NCI-H748 treated with DMSO at 0.1 percent for 48 hours (cell line): ENCODE measurements at regions not wholly inside any gene's neighbourhood (a gene's known extent, or its start where the extent isn't known, plus 50 kb on each side); places are given as distances from the start of the nearest gene placed in this dataset.
"Not testable (repeated sequence)": the region's sequence is repeated elsewhere in the genome, so short reads cannot be mapped to it uniquely, and the experiment has no call there.

Source experiments
- DNase-seq: peaks from one replicate; lab custom pipeline; 2025; lab: John Stamatoyannopoulos, UW

- DNase-seq: no peak
These were observed 249.3 kb upstream of the KRR1 start for GRCh38 chr12:75760573-75761294.

DNA sequence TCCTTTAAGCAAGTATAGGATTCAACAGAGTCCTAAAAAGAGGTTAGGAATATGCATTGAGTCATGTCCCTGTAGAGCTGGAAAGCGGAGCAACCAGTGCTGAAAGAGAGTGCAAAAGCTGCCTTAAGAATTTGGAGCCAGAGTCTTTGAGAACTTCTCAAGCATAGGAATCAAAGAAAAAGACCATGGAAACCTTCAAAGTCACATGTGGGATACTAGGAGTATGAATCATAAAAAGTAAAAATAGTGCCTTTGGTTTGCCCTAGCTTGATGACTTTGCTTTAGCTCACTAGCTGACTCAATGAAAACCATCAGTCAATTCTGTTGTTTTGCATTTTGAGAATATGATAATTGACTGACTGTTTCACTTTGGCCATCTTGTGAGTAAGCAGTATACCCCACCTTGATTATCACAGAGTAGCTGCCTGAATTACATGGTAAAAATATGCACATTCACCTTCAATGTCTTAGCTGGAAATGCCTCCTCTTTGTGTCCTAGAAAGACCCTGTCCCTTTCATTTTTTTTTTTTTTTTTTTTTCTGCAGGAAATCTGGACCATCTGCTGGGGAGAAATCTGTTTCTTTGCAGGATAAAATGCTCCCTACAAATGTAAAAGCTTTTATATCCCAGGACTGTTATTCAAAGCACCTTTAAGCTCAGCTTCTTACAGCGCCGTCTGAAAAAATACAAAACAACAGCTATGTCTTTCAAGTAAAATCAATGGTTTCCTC, 248.6 kb upstream of the KRR1 start:
- no peak for DNase-seq

DNA sequence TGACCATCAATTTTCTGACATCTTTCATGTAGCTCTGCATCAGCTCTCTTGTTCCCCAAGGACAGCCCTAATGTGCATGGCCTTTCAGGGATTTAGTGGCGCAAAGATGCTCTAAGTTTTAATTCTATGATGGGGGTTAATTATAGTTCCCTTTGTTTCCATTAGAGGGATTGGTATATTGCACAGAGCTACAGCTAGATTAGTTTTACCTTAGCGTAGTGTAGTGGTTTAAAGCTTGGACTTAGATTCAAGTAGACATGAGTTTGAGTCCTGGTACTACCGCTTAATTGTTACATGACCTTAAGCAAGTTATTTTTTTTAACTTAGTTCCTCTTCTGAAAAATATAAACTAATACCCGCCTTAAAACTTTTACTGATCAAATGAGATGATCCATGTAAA, 247.8 kb upstream of the KRR1 start:
- no peak for DNase-seq

DNA sequence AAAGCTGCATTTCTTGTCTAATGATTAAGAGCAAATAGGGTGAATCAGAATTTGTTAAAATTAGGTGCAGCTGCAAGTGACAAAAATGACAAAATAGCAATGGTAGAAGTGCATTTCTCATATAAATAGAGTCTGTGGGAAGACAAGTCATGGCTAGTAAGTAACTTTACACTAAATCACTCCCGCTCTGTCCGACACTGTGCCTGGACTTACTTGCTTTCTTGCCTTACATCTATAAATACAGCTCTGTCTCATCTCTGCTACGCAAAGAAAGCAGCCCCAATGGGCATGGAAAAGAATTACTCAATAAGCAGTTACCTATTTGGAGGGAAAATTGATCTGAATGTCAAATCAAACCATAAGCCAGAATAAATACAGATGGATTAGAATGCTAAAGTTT, 245.4 kb upstream of the KRR1 start:
- DNase-seq: no peak

GRCh38 chr12:75756111-75756510, 244.7 kb upstream of the KRR1 start:
- DNase-seq: no peak

DNA sequence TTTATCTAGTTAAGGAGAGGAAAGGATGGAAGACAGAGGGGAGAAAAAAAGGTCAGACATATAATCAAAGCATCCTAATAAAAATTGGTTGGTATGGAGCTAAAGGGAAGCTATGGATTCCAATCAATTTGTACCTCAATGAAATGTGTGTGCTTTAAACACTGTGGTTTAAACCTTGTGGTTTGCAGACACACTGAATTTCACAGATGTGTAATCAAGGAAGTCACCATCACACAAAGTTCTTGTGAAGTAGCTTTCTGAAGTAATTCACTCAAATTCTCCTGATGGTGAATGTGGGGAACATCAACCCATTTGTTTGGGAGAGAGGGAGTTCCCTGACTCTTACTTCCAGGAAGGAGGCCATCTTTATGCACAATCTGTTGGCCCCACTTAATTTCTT, 243.3 kb upstream of the KRR1 start:
- DNase-seq: no peak

DNA sequence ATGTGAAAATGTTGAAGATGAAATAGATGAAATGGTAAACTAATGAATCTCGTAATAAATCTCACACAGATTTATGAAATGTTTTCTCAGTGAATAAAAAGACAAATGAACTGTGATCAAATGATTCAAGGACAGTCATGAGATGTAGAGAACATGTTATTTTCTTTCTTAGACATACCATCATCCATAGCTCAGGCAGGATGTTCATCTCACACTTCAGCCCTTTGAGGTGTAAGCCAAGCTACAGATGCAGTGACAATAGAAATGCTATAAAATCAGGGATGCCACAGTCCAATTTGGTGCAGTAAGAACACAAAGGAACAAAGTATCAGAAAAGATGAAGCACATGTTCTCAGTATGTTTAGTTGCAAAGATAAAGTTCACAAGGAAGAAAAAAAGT, 242.7 kb upstream of the KRR1 start:
- no peak for DNase-seq

GRCh38 chr12:75751769-75752471, 240.5 kb upstream of the KRR1 start:
- no peak for DNase-seq

DNA sequence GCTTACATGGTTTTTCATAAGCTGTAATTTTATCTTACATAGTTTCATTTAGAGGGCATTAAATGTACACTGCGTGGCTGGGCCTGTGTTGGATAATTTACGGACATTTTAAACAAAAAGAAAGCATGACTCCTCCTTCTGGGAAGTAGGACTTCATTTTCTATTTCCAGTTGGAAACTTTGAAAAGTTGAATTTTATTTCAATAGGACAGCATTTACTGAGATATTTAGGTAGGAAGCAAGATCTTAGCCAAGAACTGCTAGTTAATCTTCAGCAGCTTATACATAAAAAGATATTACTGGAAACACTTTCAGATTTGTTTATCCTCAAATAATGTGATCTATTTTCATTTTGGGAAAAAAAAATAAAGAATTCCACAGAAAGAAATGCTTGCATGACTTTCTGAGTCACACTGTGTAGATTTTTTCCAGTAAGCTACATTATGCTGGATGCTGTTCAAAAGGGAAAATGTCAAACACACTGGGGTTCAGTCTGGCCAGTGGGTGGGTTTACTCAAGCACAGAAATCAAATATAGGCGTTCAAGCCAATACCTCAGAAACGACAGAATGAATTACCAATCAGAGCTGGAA, 239.4 kb upstream of the KRR1 start:
- DNase-seq: no peak

DNA sequence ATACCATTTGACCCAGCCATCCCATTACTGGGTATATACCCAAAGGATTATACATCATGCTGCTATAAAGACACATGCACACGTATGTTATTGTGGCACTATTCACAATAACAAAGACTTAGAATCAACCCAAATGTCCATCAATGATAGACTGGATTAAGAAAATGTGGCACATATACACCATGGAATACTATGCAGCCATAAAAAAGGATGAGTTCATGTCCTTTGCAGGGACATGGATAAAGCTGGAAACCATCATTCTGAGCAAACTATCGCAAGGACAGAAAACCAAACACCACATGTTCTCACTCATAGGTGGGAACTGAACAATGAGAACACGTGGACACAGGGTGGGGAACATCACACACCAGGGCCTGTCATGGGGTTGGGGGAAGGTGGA, 237.6 kb upstream of the KRR1 start:
- DNase-seq: not testable (repeated sequence)

DNA sequence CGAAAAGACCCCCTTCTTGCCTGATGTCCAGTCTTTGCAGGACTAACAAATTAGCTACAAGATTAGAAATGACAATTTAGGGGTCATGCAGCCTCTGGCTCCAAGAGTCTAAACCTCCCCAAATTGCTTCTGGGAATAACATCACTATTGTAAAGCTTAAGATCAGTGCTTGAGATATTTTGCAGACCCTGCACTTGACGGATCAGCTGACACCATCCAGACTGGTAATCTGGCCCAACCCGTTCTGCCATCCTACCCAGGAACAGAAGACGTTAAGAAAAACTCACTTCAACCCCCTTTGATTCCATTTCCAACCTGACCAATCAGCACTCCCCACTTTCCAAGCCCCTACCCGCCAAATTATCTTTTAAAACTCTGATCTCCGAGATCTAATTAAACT, 236.7 kb upstream of the KRR1 start:
- DNase-seq: no peak

GRCh38 chr12:75747572-75748021, 236.2 kb upstream of the KRR1 start:
- no peak for DNase-seq

- no peak for DNase-seq
These were observed 235.2 kb upstream of the KRR1 start for GRCh38 chr12:75746621-75747020.

- no peak for DNase-seq
These were observed 233.3 kb upstream of the KRR1 start for GRCh38 chr12:75744607-75745256.

DNA sequence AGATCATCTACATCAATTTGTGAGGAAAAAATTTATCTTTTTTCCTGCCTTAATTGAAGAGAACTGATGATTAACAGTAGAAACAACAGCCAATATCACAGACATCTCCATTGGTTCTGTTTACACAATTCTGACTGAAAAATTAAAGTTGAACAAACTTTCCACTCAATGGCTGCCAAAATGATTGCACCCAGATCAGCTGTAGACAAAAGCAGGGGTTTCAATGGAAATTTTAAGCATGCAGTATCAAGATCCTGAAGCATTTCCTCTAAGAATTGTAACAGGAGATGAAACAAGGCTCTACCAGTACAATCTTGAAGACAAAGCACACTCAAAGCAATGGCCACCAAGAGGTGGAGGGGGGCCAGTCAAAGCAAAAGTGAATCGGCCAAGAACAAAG, 231.6 kb upstream of the KRR1 start:
- no peak for DNase-seq

- DNase-seq: no peak
These were observed 230.6 kb upstream of the KRR1 start for GRCh38 chr12:75742048-75742447.

DNA sequence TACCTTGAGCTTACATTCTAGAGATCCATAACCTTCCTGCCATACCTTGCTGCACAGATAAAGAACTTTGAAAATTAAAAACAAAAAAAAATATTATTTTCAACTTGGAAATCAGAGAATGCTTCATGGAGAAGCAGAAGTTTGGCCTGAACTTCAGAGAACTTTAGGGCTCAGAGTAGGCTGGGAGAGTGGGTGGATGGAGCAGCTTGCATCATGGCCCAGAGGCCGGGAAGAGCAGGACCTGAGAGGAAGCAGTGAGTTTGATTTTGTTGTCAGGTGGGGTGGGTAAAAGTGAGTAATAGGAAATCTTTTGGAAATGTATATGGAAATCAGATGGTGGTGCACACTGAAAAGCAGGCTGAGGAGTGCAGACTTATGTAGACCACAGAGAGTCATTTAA, 228.5 kb upstream of the KRR1 start:
- no peak for DNase-seq

DNA sequence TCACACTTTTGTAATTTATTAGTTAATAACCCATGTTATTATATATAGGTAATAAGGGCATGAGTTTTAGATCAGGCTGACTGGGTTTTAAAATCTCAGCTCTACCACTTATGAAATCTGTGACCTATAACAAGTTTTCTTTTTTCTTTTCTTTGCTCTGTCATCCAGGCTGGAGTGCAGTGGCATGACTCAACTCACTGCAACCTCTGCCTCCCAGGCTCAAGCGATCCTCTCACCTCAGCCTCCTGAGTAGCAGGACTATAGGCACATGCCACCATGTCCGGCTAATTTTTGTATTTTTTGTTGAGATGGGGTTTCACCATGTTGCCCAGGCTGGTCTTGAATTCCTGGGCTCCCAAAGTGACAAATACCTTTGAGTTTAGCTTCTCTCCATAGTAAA, 227.7 kb upstream of the KRR1 start:
- not testable (repeated sequence) for DNase-seq

GRCh38 chr12:75738486-75738885, 227.1 kb upstream of the KRR1 start:
- no peak for DNase-seq

DNA sequence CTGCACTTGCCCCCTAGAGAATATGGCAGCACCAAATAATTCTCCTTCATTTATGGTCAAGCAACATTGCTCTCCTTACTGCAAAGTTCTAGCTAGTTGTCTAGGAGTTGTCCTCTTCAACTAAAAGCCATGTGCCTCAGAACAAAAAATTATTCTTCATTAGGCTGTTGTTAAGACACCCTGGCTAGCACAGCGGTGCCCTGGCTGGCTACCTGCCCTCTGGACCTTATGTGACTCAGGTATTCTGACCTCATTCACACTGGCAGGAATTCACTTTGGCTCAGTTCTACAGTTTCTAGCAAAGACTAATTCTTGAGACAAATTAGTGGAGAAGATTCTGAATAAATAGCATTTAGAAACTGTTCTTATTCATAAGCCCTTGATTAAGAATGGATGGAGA, 224.4 kb upstream of the KRR1 start:
- DNase-seq: no peak

GRCh38 chr12:75728826-75729225, 217.4 kb upstream of the KRR1 start:
- no peak for DNase-seq

DNA sequence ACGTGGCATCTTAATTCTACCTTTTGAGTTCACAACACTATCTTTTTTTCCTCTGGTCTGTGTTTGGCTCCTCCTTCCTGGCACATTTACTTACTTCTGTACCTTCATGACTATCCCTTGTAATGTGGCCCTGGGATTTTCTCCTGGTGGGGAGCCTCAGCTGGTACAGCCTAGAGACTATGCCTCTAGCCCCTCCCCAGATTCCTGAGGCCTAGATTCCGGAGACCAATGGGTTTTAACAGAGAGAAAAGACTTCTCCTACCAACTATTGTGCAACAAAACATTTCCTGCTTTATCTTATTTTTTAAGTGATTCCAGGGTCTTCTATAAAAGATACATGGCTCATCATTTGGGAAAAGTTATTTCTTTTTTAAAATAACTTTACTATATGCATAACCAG, 216.2 kb upstream of the KRR1 start:
- no peak for DNase-seq
